Activated naive CD4-positive, alpha-beta T cell (primary cell): ENCODE measurements at regions not wholly inside any gene's neighbourhood (a gene's known extent, or its start where the extent isn't known, plus 50 kb on each side); places are given as distances from the start of the nearest gene placed in this dataset.
"Not testable (repeated sequence)": the region's sequence is repeated elsewhere in the genome, so short reads cannot be mapped to it uniquely, and the experiment has no call there.

Experiments used
- DNase-seq, 4 experiments: peaks; one replicate each; lab custom pipeline; 2025; lab: John Stamatoyannopoulos, UW

- no peak for DNase-seq
These were observed 187.3 kb downstream of the CAND1 start for GRCh38 chr12:67456431-67456901.

DNA sequence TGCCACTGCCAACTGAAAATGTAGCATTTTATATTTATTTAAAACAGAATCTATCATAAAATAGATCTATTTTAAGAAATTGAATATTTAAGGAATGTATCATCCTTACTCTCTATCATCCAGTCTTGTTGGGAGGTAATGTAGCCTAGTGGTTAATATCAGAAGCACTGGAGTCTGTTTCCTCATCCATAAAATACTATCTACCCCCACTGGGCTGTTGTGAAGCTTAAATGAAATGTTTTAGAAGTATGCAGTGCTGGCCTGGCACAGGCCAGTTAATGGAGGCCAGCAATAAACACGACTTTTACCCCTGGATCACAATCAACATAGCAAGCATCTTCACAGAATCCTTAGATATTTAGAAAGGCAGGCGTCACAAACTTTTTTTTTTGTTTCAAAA lies 188.0 kb downstream of the CAND1 start:
- no peak for DNase-seq

DNA sequence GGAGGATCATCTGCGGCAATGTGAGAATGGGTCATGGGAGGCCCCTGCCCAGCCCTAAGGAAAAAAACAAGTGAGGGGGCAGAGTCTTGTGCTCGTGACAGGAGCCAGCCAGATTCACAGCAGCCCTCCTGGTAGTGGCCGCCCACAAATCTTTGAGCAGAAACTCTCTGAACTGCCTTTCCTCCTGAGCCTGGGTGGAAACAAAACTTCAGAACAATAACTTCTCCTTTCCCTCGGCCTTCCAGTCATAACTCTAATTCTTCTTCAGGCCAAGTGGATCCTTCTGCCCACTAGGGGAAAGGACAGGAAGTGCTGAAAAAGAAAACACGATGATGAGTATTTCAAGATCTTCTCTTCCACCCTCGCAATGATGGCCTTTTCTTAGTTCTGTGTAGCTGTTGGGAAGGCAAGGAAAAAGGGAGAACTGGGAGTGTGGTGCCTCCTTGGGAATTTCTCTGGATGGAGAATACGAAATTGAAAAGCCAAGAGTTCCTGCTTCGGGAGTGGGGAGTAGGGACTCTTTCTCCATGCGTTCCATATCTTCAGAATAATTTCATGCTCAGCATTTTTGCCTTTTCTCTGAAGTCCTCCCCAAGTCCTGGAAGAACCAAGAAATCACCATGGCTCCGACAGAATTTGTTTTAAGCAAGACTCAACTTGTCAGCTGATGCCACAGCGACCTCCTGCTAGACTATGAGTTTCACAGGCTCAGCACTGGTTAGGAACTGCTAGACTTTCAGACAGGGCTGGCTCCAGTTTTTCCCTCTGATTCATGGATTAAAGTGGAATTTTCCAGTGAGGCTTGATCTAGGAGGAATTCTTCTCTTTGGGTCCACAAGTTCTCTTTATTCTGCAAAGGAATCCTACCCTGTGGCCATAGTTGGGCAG lies 188.9 kb downstream of the CAND1 start:
- no peak for DNase-seq

DNA sequence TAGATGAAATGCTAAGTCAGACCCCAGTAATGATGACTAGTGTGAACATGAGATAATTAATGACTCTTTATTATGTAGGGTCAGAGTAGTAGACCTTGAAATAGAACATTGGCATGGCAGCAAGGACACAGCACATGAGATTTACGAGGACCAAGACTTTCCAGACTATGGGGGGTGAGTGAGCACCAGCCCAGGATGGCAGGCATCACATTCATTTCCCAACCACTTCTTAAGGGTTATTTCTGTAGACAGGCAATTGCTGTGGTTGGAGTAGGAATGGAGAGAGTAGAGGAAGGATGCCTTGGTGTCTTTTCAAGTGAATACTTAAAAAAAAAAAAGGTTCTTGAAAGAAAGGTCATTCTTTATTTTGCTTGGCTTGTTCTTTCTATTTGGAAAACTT lies 189.4 kb upstream of the DYRK2 start:
- no peak for DNase-seq

DNA sequence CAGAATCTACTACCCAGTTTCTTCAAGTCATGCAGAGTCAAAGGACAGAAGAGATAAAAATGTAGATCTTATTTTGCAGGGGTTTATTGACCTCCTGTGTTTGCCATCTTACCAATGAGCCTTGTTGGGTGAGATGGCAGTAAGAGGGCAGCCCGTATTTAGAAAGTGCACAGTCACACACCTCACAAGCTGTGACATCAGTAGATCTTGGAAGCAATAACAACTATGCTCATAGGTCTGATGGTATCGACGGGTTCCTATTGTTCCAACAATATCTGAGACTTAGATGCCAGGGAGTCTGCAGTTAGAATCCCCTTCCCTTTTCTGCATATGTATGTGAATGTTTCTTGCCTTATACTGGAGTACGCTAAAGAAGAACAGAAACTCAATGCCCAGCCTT lies 189.0 kb upstream of the DYRK2 start:
- no peak for DNase-seq

DNA sequence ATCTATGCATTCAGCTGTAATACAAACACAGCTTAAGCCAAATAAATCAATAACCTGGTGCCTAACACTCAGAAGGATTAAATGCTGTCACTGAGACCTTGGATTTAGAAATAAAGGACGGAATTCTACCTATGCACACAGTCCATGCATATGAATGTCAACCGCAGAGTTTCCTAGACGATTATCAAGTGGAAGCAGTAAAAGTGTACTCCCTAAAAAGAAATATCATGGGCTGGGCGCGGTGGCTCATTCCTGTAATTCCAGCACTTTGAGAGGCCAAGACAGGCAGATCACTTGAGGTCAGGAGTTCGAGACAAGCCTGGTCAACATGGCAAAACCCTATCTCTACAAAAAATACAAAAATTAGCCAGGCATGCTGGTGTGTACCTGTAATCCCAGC lies 188.2 kb upstream of the DYRK2 start:
- no peak for DNase-seq

- DNase-seq = no peak
These were observed 179.8 kb upstream of the DYRK2 start for GRCh38 chr12:67468549-67469245.

DNA sequence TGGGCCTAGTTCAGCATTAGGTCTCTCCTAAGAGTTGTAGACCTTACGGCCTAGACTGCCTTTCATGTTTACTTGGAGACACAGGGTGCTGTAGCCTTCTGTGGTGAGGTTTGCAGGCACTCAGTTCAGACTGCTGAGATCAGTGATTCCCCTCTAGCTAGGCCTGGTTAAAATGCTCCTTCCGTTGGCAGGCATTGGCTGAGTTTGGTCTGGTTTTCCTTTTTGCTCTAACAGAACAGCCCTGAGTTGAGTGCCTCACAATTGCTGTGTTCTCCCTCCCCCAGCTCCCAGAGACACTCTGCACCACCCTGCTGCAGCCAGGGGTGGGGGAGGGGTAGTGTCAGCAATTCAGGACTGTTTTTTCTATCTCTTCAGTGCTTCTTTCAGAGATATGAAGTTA lies 178.9 kb upstream of the DYRK2 start:
- DNase-seq = no peak

DNA sequence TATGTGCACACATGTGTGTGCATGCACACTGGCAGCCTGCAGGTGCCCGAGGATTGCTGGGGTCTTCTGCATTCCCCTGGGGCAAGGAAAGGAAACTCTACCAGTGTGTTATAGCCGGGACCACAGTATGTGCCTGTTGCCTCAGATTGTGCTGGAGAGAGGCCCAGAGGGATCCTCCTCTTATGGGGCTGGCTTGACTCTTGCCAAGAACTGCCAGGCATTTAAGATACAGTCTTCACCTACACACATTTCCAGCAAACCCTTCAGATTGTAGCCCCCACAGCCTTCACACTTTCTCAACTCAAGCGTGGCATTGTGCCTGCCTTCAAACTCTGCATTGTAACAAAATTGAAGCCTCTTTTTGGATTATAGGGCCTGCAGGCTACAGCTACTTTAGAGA lies 176.7 kb upstream of the DYRK2 start:
- DNase-seq = no peak

- no peak for DNase-seq
These were observed 176.0 kb upstream of the DYRK2 start for GRCh38 chr12:67472539-67472938.

GRCh38 chr12:67474934-67475620 lies 173.5 kb upstream of the DYRK2 start:
- no peak for DNase-seq

GRCh38 chr12:67475725-67476124 lies 172.8 kb upstream of the DYRK2 start:
- no peak for DNase-seq

GRCh38 chr12:67477681-67478265 lies 170.8 kb upstream of the DYRK2 start:
- DNase-seq = no peak

GRCh38 chr12:67482751-67483661 lies 165.5 kb upstream of the DYRK2 start:
- DNase-seq = peak in 2 of 4 experiments; percentile 64 to 75

GRCh38 chr12:67483871-67484554 lies 164.5 kb upstream of the DYRK2 start:
- DNase-seq = no peak

DNA sequence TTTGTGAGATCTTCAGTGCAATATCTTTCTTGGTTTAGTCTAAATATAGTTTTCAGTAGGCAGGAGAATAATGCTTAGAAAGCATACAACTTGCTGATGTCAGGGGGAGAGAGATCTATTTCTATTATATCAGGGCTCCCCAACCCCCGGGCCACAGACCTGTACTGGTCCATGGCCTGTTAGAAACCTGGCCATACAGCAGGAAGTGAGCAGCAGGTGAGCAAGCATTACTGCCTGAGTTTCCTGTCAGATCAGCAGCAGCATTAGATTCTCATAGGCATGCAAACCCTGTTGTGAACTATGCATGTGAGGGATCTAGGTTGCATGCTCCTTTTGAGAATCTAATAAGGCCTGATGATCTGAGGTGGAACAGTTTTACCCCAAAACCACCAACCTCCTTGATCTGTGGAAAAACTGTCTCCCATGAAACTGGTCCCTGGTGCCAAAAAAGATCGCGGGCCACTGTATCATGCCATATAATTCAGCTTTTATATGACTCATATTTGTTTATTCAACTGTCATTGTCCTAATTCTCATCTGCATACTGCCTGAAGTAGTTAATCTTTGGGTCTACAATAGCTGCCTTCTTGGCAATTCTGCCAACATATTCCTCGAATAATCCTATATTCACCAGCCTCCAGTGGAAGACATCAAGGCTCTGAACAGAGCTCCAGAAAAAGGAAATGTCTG lies 163.6 kb upstream of the DYRK2 start:
- DNase-seq = no peak

DNA sequence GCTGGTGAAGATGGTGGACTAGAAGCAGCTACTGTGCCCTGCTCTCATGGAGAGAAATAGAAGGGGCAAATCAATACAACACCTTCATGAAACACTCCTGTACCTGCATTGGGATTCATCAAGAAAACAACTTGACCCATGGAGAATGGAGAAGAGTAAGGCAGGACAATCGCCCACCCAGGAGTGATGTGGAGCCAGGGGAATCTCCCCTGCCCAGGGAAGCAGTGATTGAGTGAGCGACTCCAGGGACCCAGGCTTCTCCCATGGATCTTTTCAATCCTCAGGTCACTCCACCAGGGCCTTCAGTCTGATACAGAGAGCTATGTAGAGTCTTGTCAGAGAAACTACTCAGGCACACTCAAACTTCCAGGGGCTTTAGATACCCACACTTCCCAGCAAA lies 161.9 kb upstream of the DYRK2 start:
- DNase-seq = no peak

DNA sequence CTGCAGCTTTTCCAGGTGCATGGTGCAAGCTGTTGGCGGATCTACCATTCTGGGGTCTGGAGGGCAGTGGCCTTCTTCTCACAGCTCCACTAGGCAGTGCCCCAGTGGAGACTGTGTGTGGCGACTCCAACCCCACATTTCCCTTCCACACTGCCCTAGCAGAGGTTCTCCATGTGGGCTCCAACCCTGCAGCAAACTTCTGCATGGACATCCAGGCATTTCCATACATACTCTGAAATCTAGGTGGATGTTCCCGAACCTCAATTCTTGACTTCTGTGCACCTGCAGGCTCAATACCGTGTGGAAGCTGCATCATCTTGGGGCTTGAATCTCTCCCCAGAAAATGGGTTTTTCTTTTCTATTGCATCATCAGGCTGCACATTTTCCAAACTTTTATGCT lies 160.2 kb upstream of the DYRK2 start:
- not testable (repeated sequence) for DNase-seq

- DNase-seq = no peak
These were observed 159.5 kb upstream of the DYRK2 start for GRCh38 chr12:67489007-67489406.

DNA sequence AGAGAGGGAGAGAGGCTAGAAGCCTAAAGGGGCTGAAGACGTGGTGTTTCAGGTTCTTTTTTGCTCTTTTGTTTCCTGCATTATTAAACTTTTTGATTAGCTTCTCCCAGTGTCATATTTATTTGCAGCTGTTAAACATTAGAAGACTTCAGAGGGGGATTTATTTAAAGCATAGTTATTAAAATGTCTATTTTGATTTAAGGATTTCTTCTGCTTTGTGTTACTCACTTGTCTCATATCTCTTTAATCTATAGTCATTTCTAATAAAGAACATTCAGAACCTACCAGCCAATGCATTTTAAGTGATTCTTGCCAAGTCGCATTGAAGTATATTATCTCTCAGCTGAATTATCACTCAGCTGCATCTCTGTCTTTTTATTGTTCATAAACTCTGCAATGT lies 152.0 kb upstream of the DYRK2 start:
- no peak for DNase-seq
